Natural killer cell (primary cell): ENCODE measurements at regions not wholly inside any gene's neighbourhood (a gene's known extent, or its start where the extent isn't known, plus 50 kb on each side); places are given as distances from the start of the nearest gene placed in this dataset.

ENCODE experiments used
- ATAC-seq, 3 donors: fragments of 150-1000 bp in 2 of 3; fragments of 200-7000 bp in 1 of 3; cut with Tn5 transposase; 1 replicate in 1 of 3; 2 replicates in 2 of 3; pipeline ENCODE4 v1.10.0; 2021; ENCODE audit warnings: mild to moderate bottlenecking in 2 of 3, moderate library complexity in 2 of 3
- DNase-seq, 2 donors: peaks; one replicate each; pipeline versions ENCODE4 v3.0.0 to v3.0.0-alpha.2; 2013 to 2021; ENCODE audit warnings: mixed read lengths in 1 of 2
- H3K27ac ChIP-seq: one replicate; pipeline ENCODE4 v1.5.1; 2013; ENCODE audit warnings: mild to moderate bottlenecking, low read length
- H3K27me3 ChIP-seq: one replicate; pipeline ENCODE4 v1.6.1; 2013; ENCODE audit warnings: low read length; ENCODE audit not compliant: control insufficient read depth, insufficient read depth
- H3K36me3 ChIP-seq: one replicate; pipeline ENCODE4 v1.6.1; 2013; ENCODE audit warnings: low read length; ENCODE audit not compliant: control insufficient read depth, insufficient read depth
- H3K4me1 ChIP-seq: one replicate; pipeline ENCODE4 v1.6.1; 2013; ENCODE audit warnings: low read length; ENCODE audit not compliant: control insufficient read depth, insufficient read depth
- H3K4me3 ChIP-seq: one replicate; pipeline ENCODE4 v1.5.1; 2013; ENCODE audit warnings: low read length
- H3K9me3 ChIP-seq: one replicate; pipeline ENCODE4 v1.6.1; 2013; ENCODE audit warnings: low read length; ENCODE audit not compliant: control insufficient read depth, insufficient read depth
- H3K27ac Mint-ChIP-seq, 2 donors: one replicate each; pipeline ENCODE4 v1.8.0; 2022; ENCODE audit warnings: mild to moderate bottlenecking in 2 of 2, mixed read lengths in 2 of 2, moderate library complexity in 1 of 2
- H3K27me3 Mint-ChIP-seq, 2 donors: one replicate each; pipeline ENCODE4 v1.8.0; 2022; ENCODE audit warnings: low read depth in 2 of 2, mixed read lengths in 2 of 2
- H3K36me3 Mint-ChIP-seq: one replicate; pipeline ENCODE4 v1.8.0; 2022; ENCODE audit warnings: mixed read lengths
- H3K4me1 Mint-ChIP-seq, 2 donors: one replicate each; pipeline ENCODE4 v1.8.0; 2022; ENCODE audit warnings: mixed read lengths in 2 of 2
- H3K4me3 Mint-ChIP-seq: one replicate; pipeline ENCODE4 v1.8.0; 2022; ENCODE audit warnings: mild to moderate bottlenecking, moderate library complexity, mixed read lengths
- H3K9me3 Mint-ChIP-seq, 2 donors: one replicate each; pipeline ENCODE4 v1.8.0; 2022; ENCODE audit warnings: mixed read lengths in 2 of 2
- WGBS: methylation state at CpG from one replicate; pipeline ENCODE4 v1.1.7; 2013; ENCODE audit warnings: missing lambda C conversion rate; ENCODE audit not compliant: insufficient coverage; 5-methylcytosine and 5-hydroxymethylcytosine counted together
- intact Hi-C: fragments of 100-400 bp; cut with micrococcal nuclease; formaldehyde crosslinking; loops from one replicate; pipeline ENCODE4 v1.14.2; 2022
- TF ChIP-seq, protein P1 (sequence below): fragments of 200-600 bp; IDR thresholded peaks from one replicate; pipeline ENCODE4 v1.8.0; 2022; ENCODE audit warnings: antibody characterized with exemption

- 100% methylated on average over 2 of the region's 2 CpGs for WGBS
- no peak overlapping the region for H3K27ac Mint-ChIP-seq
- Histone ChIP-seq H3K4me3 (no peak overlapping the region), H3K27ac (no peak overlapping the region), H3K27me3 (no peaks in the 10 kb centered on the region), H3K4me1 (no peaks in the 10 kb centered on the region), H3K36me3 (no peaks in the 10 kb centered on the region), H3K9me3 (no peaks in the 10 kb centered on the region)
- H3K4me1 Mint-ChIP-seq = no peaks in the 10 kb centered on the region
- TF ChIP-seq, protein P1, sequence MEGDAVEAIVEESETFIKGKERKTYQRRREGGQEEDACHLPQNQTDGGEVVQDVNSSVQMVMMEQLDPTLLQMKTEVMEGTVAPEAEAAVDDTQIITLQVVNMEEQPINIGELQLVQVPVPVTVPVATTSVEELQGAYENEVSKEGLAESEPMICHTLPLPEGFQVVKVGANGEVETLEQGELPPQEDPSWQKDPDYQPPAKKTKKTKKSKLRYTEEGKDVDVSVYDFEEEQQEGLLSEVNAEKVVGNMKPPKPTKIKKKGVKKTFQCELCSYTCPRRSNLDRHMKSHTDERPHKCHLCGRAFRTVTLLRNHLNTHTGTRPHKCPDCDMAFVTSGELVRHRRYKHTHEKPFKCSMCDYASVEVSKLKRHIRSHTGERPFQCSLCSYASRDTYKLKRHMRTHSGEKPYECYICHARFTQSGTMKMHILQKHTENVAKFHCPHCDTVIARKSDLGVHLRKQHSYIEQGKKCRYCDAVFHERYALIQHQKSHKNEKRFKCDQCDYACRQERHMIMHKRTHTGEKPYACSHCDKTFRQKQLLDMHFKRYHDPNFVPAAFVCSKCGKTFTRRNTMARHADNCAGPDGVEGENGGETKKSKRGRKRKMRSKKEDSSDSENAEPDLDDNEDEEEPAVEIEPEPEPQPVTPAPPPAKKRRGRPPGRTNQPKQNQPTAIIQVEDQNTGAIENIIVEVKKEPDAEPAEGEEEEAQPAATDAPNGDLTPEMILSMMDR = no peak
- no peak for ATAC-seq
- no peak for DNase-seq
- no peaks in the 10 kb centered on the region for H3K9me3 Mint-ChIP-seq
- H3K36me3 Mint-ChIP-seq = no peaks in the 10 kb centered on the region
- no peak overlapping the region for H3K4me3 Mint-ChIP-seq
- intact Hi-C loops = no loop called here
- peaks cover 8 to 17% of the 10 kb centered on the region in 2 donors for H3K27me3 Mint-ChIP-seq
Observed at GRCh38 chr4:54558889-54559677, 98.7 kb upstream of the KIT start.

GRCh38 chr4:54560513-54560912 lies 97.2 kb upstream of the KIT start:
- 78% methylated on average over 4 of the region's 4 CpGs for WGBS
- Histone ChIP-seq H3K9me3 (no peaks in the 10 kb centered on the region), H3K4me1 (no peaks in the 10 kb centered on the region), H3K27ac (no peak overlapping the region), H3K36me3 (no peaks in the 10 kb centered on the region), H3K27me3 (no peaks in the 10 kb centered on the region), H3K4me3 (no peak overlapping the region)
- TF ChIP-seq, protein P1 = no peak
- H3K36me3 Mint-ChIP-seq = no peaks in the 10 kb centered on the region
- H3K9me3 Mint-ChIP-seq = no peaks in the 10 kb centered on the region
- DNase-seq (no peak), ATAC-seq (no peak)
- H3K4me1 Mint-ChIP-seq = no peaks in the 10 kb centered on the region
- H3K27me3 Mint-ChIP-seq = peaks cover 8 to 17% of the 10 kb centered on the region in 2 donors
- H3K4me3 Mint-ChIP-seq = no peak overlapping the region
- intact Hi-C loops = no loop called here
- H3K27ac Mint-ChIP-seq = no peak overlapping the region

GRCh38 chr4:54561940-54562339 lies 95.8 kb upstream of the KIT start:
- no peaks in the 10 kb centered on the region for H3K27me3 ChIP-seq
- H3K36me3 ChIP-seq = no peaks in the 10 kb centered on the region
- DNase-seq (no peak), ATAC-seq (no peak)
- Mint-ChIP-seq H3K36me3 (no peaks in the 10 kb centered on the region), H3K27me3 (peaks cover 8 to 17% of the 10 kb centered on the region in 2 donors), H3K27ac (no peak overlapping the region), H3K4me3 (no peak overlapping the region), H3K4me1 (peaks cover 4% of the 10 kb centered on the region in 2 donors), H3K9me3 (no peaks in the 10 kb centered on the region)
- intact Hi-C loops = no loop called here
- no peak overlapping the region for H3K27ac ChIP-seq
- H3K9me3 ChIP-seq = no peaks in the 10 kb centered on the region
- TF ChIP-seq, protein P1 = no peak
- WGBS = 85% methylated on average over 5 of the region's 5 CpGs
- no peak overlapping the region for H3K4me3 ChIP-seq
- peaks cover 7% of the 10 kb centered on the region for H3K4me1 ChIP-seq

DNA sequence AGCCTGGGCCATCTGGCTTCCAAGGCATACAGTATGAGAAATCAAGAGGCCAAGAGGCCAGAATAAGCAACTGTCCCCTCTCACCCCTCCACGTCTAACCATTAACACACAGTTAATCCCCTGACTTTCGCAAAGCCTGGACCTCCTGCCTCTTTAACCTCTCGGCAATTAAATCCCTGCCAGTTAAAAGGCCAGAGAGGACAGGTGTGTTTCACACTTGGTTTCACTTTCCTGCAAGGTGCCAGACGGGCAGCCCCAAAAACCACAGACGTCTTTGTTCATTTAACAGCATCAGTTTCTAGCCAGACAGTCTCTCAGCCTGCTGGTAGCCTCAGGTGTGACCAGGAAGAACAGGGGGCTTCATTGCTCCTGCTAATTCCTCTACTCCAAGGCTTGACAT lies 91.1 kb upstream of the KIT start:
- Histone ChIP-seq H3K9me3 (no peaks in the 10 kb centered on the region), H3K4me3 (no peak overlapping the region), H3K4me1 (peaks cover 8% of the 10 kb centered on the region), H3K27ac (no peak overlapping the region), H3K36me3 (no peaks in the 10 kb centered on the region), H3K27me3 (peaks cover 4% of the 10 kb centered on the region)
- Mint-ChIP-seq H3K27me3 (peaks cover 4 to 6% of the 10 kb centered on the region in 2 donors), H3K4me3 (no peak overlapping the region), H3K9me3 (no peaks in the 10 kb centered on the region), H3K27ac (no peak overlapping the region), H3K4me1 (peaks cover 5% of the 10 kb centered on the region in 2 donors), H3K36me3 (no peaks in the 10 kb centered on the region)
- WGBS = 37% methylated on average over 5 of the region's 5 CpGs
- intact Hi-C loops = no loop called here
- peak in 1 of 2 donors; percentile 8 for DNase-seq
- TF ChIP-seq, protein P1 = no peak
- peak in 1 of 3 donors; percentile 26 for ATAC-seq
